HG02840 (cell line): ENCODE measurements at regions not wholly inside any gene's neighbourhood (a gene's known extent, or its start where the extent isn't known, plus 50 kb on each side); places are given as distances from the start of the nearest gene placed in this dataset.
"Not testable (repeated sequence)": the region's sequence is repeated elsewhere in the genome, so short reads cannot be mapped to it uniquely, and the experiment has no call there.

Experiments used
- ATAC-seq: cut with Tn5 transposase; IDR thresholded peaks from one replicate; pipeline ENCODE4 v1.9.1; 2021; ENCODE audit warnings: mild to moderate bottlenecking, moderate library complexity, moderate number of reproducible peaks; ENCODE audit not compliant: unreplicated experiment, low FRiP score

DNA sequence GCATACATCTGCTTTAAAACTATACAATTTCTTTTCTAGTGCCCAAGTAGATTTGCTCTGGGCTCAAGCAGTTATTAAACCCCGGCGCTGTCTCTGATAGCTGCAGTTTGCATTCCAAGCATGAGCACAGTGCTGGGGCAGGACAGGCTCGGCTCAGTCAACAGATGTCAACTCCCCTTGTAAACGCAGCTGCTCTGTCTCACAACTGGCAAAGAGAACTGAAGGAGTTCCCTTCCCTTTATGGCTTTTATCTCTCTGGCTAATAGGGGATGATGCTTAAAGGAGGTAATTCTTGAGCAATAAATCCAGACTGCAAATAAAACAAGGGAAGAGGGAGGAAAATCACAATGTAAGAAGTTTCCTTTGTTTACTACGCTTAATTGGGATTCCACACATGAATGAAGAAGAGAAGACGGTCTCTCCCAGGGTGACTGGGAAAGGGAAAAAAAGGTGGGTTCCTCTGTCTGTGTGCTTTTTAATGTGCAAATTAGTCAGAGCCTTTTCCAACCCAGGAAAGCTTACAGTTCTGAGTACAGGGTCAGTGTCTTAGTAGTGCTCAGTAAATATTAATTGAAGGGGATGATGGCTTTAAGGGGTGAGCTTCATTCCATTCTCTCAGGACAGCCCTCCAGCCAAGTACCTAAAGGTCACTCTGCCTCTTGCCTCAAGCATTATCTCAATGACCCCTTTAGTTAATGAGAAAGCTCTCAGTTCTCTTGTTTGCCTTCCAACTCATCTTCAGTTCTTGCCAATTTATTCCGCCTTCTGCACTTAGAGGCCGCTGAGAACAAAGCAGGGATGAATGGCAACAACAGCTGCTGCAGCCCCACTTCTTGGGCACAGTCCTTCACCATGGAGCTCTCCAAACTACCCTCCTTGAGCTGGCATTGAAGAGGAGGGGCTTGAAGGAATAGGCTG lies 155.7 kb upstream of the JADE1 start:
- ATAC-seq, result no peak

DNA sequence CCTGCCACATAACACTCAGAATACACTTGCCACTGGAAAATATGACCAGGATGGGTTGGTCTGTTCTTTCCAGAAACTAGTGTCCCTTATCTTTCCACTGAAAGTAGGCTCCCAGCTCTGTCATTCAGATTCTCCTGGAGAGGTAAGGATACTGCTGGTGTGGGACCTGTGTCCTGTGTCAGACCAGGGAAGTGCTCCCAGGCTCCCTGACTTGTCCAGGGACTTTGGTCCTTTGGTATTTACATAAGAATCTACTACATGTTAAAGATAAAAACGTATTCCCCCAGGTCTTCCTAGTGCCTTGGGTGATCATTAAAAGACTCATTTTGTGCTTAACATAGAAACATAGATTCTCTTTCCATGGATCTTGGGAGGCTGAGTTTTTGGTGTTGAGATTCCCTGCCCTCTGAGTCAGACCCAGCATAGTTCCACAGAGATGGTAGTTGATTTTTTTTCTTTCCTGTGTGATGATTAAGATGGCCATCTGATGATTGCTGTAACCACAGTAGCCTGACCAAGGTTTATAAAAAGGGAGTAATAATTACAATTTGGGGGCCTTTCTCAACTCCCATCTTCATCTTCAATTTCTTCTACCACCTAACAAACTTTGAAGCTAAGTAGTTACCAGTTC lies 159.8 kb upstream of the JADE1 start:
- no peak for ATAC-seq

DNA sequence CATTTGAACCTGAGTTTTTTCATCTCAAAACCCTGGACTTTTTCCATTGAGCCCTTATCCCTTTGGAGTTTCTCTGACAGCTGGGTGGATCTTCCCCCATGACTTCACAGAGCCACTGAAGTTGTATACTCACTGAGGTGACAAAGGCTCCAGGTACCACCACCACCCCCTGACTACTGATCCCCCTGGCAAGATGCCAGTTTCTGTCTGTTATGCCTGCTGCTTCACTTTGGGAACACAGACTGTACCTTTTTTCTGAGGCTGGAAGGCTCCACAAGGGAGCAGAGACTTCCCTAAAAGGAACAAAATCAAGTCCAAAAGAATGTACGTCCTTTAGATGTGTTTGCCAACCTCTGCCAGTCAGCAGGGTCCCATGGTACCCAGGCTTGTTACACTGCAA lies 160.3 kb upstream of the JADE1 start:
- no peak for ATAC-seq

DNA sequence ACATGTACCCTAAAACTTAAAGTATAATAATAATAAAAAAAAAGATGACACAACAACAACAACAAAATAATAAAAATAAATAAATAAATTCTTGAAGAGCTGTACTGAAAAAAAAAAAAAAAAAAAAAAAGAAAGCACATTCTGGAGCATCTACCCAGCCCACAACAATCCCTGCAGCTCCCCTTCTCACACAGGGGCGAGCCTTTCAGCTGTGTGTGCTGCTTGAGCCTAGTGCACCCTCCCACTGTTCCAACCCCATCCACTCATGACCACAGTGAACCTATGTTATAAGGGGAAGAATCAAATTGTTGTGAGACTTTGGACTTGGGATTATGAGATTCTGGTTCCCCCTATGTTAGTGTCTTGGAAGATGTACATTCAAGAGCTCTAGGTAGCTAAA lies 161.5 kb upstream of the JADE1 start:
- ATAC-seq, result no peak

DNA sequence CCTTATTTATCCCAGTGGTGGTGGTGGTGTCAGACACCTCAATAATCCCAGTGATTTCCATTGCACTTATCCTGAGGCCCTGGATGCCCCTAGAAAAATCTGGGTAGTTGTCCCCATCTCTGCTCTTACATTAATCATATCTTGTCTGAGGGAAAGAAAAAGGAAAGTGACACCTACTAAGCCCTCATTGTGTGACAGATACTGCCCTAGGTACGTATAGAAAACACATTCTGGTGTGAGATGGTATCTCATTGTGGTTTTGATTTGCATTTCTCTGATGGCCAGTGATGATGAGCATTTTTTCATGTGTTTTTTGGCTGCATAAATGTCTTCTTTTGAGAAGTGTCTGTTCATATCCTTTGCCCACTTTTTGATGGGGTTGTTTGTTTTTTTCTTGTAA lies 162.6 kb upstream of the JADE1 start:
- not testable (repeated sequence) for ATAC-seq

DNA sequence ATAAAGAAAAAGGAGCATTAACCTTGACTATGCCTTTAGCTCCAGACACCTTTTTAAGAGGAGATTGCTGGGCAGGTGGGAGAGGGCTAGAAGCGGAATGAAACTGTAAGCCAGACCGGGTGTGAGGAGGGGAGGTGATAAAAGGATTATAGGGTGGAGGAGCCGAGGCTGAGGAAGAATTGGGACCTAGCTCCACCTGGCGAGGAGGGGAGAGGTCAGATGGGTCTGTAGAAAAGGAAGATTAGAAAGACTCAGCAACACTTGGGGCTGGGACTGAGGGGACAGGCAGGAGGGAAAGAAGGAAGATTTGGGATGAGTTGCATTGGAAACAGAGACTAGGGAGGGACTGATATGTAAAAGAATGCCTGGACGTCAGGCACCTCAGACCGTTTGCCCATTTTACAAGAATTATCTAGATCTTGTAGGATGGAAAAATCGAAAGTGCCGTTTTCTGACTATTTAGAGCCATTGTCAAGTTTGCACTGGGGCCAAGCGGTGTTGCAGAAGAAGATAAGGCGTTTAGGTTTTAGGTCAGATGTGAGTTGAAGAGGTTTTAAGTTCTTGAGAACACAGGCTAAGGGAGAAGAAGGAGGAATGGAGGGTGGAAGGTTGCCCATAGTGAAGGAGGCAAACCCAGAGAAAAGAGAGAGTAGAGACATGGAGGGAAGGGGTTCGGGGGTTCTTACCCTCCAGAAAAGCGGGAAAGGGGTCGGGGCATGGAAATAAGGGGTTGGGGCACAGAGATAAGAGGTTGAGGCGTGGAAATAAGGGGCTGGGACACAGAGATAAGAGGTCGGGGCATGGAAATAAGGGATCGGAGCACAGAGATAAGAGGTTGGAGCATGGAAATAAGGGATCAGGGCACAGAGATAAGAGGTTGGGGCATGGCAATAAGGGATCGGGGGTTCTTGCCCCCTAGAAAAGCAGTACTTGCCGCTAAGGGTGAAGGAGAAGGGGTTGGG lies 164.5 kb upstream of the JADE1 start:
- not testable (repeated sequence) for ATAC-seq

DNA sequence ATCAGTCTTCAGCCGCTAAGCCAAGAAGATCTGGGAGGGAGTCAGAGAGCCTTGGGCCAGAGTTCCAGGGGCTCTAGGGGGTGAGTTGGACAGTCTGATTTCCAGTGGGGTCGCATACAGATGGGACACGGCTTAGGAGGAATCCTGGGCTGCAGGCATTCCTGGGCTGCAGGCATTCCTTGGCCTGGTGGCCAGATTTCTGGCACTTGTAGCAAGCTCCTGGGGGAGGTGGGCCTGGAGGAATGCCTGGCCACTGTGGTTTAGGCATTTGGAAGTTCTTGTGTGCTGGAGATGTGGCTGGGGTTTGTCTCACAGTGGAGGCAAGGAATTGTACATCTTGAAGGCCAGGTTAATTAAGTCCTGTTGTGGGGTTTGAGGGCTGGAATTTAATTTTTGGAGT lies 165.4 kb upstream of the JADE1 start:
- ATAC-seq, result not testable (repeated sequence)

DNA sequence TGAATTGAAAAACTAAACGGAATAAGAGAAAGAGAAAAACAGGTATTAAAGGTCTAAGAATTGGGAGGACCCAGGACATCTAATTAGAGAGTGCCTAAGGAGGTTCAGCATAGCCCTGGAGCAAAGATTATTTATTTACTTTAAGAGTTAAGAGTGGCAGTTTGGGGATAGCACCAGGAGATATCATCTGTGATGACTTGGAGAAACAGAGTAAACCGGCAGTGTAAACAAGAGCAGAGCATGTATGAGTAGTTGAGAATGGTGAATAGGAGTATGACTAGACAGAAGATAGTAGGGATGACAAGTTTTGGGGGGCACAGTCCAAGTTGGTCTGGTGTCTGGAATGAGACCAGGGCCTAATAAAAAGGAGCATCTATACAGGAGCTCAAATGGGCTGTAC lies 167.9 kb upstream of the JADE1 start:
- ATAC-seq, result not testable (repeated sequence)

DNA sequence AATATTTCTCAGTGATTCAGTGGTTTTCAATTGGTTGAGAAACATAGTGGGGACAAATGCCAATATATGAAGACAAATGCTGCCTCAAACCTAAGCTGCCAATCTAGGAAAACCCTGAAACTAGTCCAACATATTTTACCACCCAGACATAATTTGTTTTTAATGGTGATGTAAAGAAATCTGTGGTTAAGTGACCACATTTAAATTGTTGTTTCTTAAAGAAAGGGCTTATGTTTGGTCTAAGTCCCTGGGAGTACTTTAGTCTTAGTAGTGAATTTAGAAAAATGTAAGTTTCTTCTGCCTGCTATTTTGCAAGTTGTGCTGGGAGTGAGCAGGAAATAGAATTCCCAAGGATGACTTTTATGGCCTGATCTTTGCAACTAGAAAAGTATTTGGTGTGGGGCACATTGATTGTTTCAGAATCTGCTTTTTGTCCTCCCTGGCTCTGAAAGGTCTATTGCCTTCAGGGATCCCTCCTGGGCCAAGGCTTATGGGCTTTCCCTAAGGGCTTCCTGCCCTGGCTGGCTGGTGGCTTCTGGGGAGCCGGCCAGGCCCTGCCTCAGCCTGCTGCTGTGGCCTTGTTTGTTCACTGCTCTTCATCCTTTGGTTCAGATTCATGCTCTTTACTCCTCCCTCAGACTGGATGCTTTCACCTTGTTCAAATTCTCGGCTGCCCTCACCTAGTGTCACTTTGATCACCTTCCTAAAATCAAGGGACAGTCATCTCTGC lies 169.8 kb upstream of the JADE1 start:
- ATAC-seq, result no peak

DNA sequence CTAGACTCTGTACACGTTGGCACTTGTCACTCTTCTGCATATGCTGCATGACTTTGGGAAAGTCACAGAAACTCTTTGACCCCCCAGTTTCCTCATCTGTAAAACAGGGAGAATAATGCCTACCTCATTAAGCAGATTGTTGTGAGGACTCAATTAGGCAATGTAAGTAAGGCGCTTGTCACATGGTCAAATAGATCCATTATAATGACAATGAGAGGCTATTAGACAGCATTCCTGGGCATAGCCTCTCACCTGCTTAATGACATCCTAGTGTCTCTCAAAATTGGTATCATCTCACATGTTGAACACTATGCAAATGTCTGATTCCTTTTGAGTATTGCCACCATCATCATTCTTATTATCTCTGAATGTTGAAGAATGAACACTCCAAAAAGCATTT lies 172.6 kb upstream of the JADE1 start:
- no peak for ATAC-seq

DNA sequence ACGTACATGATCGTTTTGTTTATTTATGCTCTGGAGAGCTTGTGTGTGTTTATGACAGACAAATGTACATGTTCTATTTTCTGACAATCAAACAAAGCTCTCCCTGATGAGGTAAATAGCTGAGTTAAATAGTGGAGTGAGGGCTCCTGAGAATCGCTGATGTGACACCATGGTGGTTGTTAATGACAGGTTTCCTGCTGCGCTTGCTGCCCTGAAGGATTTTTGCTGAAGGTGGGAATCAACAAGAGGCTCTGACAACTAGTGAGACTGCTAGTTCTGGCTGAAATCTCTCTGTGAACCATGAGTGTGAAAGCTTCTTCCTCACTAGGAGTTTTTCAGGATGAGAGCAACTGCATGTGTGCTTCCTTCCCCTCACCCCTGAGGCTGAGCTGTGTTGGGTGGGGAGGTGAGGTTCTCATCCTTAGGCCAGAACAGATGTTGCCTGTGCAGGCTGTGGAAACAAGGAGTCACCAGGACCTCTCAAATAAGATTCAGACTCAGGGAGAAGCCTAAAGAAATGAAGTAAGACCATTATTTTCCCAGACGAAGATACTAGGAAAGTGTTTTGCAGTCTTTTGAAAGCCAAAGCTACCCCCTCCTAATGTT lies 173.4 kb upstream of the JADE1 start:
- ATAC-seq, result no peak

DNA sequence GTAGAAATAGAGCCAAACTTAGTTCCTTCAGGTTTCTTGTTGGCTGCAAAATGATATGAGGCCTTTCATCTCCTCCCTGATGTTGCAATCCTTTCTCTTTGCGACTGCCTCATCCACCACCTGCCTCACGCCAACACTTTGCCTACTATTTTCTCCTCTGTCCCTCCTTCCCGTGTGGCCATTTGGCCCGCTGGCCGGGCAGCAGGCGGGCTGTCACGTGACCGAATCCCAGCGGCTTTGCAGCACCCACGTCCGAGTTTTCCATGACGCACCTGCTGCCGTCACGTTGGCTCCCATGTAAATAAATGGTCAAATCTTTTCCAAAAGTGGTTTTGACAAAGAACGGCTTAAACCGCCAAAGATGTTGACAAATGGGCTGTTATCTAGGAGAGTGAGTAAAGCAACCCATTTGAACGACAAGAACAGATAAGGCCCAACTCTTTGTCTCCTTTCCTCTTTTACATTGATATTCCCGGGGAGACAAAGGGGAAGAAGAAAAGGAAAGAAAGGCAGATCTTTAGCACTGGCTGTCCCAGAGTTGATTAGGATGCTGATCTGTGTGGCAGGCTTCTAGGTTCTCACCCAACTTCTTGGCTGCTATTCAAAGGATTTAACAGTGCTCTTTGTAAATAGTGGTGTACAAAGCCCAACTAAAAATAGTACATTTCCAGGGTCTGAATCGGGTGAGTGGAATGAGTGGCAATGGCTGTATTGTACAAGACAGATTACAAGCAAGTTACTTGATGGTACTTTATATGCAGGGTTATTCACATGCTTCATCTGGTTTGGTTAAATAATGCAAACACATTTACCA lies 174.2 kb upstream of the JADE1 start:
- ATAC-seq, result no peak

DNA sequence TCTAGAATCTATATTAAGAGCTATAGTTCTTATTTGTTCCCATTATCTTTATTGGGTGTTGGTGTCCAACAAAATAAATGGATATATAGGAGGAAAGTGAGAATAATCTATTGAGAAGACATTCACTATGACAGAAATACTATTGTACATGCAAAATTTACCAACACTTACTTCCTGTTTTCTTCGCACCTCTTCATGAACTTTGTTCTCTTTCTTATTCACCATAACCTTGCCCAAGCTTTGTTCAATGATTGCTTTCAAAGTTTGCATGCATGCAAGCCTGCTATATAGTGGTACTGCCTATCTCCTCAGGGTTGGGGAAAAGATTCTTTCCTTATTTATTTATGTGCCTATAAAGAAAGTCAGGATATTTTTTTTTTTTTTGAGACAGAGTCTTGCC lies 176.4 kb upstream of the JADE1 start:
- ATAC-seq, result no peak

DNA sequence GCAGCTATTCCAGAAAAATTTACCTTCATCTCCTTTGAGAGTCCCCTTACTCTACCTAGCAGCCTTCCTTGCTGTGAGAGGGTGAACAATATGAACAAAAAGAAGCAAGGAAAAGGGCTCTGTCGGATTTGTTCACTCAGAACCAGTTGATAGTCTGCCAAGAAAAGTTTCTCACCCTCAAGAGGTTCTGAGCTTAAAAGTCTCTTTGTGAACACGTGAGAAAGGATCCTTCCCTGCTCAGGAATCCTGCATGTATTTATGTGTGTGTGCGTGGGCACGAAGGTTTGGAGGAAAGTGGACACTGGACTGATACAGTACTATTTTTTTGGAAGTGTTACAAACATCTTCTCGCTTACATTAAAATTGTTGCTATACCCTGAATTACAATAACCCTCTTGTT lies 178.6 kb upstream of the JADE1 start:
- ATAC-seq, result no peak

DNA sequence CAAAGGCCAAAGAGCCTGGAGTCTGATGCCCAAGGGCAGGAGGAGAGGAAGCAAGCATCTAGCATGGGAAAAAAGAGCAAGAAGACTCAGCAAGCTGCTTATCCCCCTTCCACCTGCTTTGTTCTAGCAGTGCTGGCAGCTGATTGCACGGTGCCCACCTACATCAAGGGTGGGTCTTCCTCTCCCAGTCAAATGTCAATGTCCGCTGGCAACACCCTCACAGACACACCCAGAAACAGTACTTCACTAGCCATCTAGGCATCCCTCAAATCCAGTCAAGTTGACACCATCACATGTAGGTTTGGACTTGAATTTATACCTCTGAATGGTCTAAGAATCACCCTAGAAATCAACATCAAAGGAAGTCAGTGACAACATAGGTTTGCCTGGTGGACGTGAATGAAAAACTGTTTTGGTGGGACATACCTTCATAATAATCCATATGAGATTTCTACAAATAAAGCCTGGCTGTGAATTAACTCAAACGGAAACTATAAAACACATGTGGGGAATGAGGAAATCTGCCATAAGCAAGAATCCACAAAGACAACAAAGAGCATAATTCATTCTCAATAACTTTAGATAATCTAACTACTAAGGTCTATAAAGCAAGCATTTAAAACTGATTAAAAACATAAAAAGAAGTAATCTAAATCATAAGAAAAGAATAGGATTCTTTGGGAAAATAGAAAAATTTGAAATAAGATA lies 185.8 kb upstream of the JADE1 start:
- no peak for ATAC-seq

DNA sequence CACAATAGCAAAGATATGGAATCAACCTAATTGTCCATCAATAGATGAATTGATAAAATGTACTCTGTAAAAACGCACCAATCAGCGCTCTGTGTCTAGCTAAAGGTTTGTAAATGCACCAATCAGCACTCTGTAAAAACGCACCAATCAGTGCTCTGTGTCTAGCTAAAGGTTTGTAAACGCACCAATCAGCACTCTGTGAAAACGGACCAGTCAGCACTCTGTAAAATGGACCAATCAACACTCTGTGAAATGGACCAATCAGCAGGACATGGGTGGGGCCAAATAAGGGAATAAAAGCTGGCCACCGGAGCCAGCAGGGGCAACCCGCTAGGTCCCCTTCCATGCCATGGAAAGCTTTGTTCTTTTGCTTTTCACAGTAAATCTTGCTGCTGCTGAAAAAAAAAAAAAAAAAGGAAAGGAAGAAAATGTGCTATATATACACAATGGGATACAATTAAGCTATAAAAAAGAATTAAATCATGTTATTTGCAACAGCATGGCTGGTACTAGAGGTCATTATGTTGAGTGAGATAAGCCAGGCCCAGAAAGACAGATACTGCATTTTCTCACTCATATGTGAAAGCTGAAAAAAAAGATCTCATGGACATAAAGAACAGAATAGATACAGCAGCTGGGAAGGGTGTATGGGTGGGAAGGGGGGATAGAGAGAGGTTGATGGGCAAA lies 189.1 kb upstream of the JADE1 start:
- not testable (repeated sequence) for ATAC-seq

DNA sequence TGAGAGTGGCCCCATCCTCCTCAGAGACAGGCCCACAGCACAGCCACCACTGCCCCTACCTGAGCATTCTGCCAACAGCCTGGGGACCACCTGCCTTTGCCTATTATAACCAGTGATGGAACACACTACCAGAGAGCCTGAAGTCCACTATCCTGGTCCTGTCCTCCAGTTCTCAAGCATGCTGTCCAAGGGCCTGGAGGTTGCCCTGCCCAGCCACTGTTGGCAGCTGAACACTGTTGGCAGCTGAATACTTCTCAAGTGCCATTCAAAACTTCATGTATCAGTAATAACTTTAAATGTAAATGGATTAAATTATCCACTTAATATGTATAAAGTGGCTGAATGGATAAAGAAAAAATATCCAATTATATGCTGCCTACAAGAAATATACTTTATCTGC lies 194.3 kb upstream of the JADE1 start:
- no peak for ATAC-seq

DNA sequence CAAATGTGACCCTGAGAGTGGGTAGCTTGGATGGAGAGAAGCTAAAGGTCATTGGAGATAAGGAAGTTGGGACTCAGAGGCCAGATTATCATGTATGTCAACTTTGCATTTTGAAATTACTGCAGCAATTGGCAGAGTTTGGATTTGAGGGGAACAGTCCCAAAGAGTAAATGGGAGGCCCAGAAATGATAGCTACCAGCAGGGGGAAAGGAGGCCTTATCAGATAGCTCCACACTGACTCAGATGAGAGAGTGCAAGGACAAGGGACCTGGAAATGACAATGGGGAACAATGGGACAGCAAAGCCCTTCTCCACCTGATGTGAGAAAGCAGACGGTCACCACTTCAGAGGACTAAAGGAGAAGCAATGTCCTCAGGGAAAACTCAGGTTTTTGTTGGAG lies 201.5 kb upstream of the JADE1 start:
- no peak for ATAC-seq
